DND-41 (cell line): ENCODE measurements at regions not wholly inside any gene's neighbourhood (a gene's known extent, or its start where the extent isn't known, plus 50 kb on each side); places are given as distances from the start of the nearest gene placed in this dataset.

ENCODE experiments used
- ATAC-seq: fragments of 200-7000 bp; cut with Tn5 transposase; 3 replicates; pipeline ENCODE4 v1.9.1; 2021; ENCODE audit warnings: low read depth; ENCODE audit not compliant: insufficient read depth
- DNase-seq: peaks from one replicate; pipeline ENCODE4 v3.0.0-alpha.2; 2020
- H2AFZ ChIP-seq: 2 replicates; pipeline ENCODE4 v1.6.0; 2012; ENCODE audit warnings: low read depth, low read length
- H3K27ac ChIP-seq: 2 replicates; pipeline ENCODE4 v1.5.1; 2012; ENCODE audit warnings: low read length, inconsistent platforms
- H3K27me3 ChIP-seq: fragments of 200-600 bp; sonication (generic); 2 replicates; pipeline ENCODE4 v1.6.0; 2012; ENCODE audit warnings: low read length, mild to moderate bottlenecking, inconsistent platforms; ENCODE audit not compliant: insufficient read depth, poor library complexity
- H3K36me3 ChIP-seq: 2 replicates; pipeline ENCODE4 v1.5.1; 2012; ENCODE audit warnings: low read length, inconsistent platforms; ENCODE audit not compliant: insufficient read depth
- H3K4me1 ChIP-seq: 2 replicates; pipeline ENCODE4 v1.5.1; 2012; ENCODE audit warnings: mild to moderate bottlenecking, low read length; ENCODE audit not compliant: insufficient read depth
- H3K4me2 ChIP-seq: 2 replicates; pipeline ENCODE4 v1.6.0; 2012; ENCODE audit warnings: mild to moderate bottlenecking, moderate library complexity, low read length, inconsistent platforms; ENCODE audit not compliant: insufficient read depth
- H3K4me3 ChIP-seq, 2 experiments: fragments of 200-600 bp in 1 of 2; shearing (Covaris generic) in 1 of 2; 2 replicates each; pipeline ENCODE4 v1.5.1; 2012 to 2016; ENCODE audit warnings: inconsistent platforms in 2 of 2, low read length in 2 of 2, mild to moderate bottlenecking in 2 of 2, low read depth in 1 of 2, moderate library complexity in 1 of 2
- H3K79me2 ChIP-seq: 2 replicates; pipeline ENCODE4 v1.6.0; 2012; ENCODE audit warnings: low read length, inconsistent platforms; ENCODE audit not compliant: insufficient read depth
- H3K9ac ChIP-seq: 2 replicates; pipeline ENCODE4 v1.6.0; 2012; ENCODE audit warnings: low read depth, mild to moderate bottlenecking, inconsistent platforms, low read length, moderate library complexity
- H3K9me3 ChIP-seq: 2 replicates; pipeline ENCODE4 v1.5.1; 2012; ENCODE audit warnings: low read length, moderate library complexity, mild to moderate bottlenecking, inconsistent platforms; ENCODE audit not compliant: insufficient read depth, severe bottlenecking
- H4K20me1 ChIP-seq: 2 replicates; pipeline ENCODE4 v1.6.0; 2012; ENCODE audit warnings: low read length; ENCODE audit not compliant: insufficient read depth
- EZH2 ChIP-seq: IDR thresholded peaks from 3 replicates; pipeline ENCODE4 v1.6.1; 2012; ENCODE audit warnings: borderline replicate concordance, low read depth, mild to moderate bottlenecking, moderate library complexity, low read length, inconsistent platforms; ENCODE audit not compliant: severe bottlenecking
- TF ChIP-seq, protein P1 (sequence below): IDR thresholded peaks from 2 replicates; pipeline ENCODE4 v1.5.1; 2012; ENCODE audit warnings: borderline replicate concordance, low read length, moderate library complexity, mild to moderate bottlenecking; ENCODE audit not compliant: poor library complexity, severe bottlenecking; ENCODE audit errors: extremely low read depth

- no peaks in the 10 kb centered on the region for H3K4me1 ChIP-seq
- no peaks in the 10 kb centered on the region for H4K20me1 ChIP-seq
- no peak overlapping the region for H3K4me3 ChIP-seq
- no peaks in the 10 kb centered on the region for H3K36me3 ChIP-seq
- H3K79me2 ChIP-seq = no peaks in the 10 kb centered on the region
- H2AFZ ChIP-seq = no peak overlapping the region
- no peak overlapping the region for H3K27ac ChIP-seq
- TF ChIP-seq, protein P1, sequence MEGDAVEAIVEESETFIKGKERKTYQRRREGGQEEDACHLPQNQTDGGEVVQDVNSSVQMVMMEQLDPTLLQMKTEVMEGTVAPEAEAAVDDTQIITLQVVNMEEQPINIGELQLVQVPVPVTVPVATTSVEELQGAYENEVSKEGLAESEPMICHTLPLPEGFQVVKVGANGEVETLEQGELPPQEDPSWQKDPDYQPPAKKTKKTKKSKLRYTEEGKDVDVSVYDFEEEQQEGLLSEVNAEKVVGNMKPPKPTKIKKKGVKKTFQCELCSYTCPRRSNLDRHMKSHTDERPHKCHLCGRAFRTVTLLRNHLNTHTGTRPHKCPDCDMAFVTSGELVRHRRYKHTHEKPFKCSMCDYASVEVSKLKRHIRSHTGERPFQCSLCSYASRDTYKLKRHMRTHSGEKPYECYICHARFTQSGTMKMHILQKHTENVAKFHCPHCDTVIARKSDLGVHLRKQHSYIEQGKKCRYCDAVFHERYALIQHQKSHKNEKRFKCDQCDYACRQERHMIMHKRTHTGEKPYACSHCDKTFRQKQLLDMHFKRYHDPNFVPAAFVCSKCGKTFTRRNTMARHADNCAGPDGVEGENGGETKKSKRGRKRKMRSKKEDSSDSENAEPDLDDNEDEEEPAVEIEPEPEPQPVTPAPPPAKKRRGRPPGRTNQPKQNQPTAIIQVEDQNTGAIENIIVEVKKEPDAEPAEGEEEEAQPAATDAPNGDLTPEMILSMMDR = no peak
- TF ChIP-seq EZH2 = no peak
- no peak overlapping the region for H3K9ac ChIP-seq
- no peak overlapping the region for H3K4me2 ChIP-seq
- H3K9me3 ChIP-seq = no peaks in the 10 kb centered on the region
- no peaks in the 10 kb centered on the region for H3K27me3 ChIP-seq
- no peak for ATAC-seq
- DNase-seq = no peak
These were observed 70.8 kb upstream of the SHISA3 start for GRCh38 chr4:42326524-42326923.

DNA sequence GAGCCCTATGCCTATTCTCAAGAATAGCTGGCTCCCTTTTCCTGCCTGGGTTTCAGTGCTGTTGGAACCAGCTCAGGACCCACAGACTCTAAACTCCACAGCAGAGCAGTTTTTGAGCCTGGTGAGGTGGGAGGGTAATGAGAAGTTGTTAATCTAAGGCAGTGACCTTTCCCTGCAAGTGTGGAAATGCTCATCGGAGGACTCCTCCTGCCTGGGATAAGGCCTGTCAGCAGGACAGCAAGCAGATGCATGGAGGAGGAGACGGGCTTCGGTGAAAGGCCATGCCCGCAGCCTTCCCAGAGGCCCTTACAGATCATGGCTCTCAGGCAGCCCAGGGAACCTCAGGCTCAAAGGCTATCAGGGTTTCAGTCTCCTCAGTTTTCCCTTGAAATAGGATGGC, 70.0 kb upstream of the SHISA3 start:
- Histone ChIP-seq H4K20me1 (no peaks in the 10 kb centered on the region), H2AFZ (no peak overlapping the region), H3K4me1 (no peaks in the 10 kb centered on the region), H3K27me3 (no peaks in the 10 kb centered on the region), H3K36me3 (no peaks in the 10 kb centered on the region), H3K4me3 (no peak overlapping the region), H3K9me3 (no peaks in the 10 kb centered on the region), H3K27ac (no peak overlapping the region), H3K9ac (no peak overlapping the region), H3K79me2 (no peaks in the 10 kb centered on the region), H3K4me2 (no peak overlapping the region)
- ATAC-seq = no peak
- no peak for DNase-seq
- TF ChIP-seq, protein P1 = no peak
- no peak for TF ChIP-seq EZH2

DNA sequence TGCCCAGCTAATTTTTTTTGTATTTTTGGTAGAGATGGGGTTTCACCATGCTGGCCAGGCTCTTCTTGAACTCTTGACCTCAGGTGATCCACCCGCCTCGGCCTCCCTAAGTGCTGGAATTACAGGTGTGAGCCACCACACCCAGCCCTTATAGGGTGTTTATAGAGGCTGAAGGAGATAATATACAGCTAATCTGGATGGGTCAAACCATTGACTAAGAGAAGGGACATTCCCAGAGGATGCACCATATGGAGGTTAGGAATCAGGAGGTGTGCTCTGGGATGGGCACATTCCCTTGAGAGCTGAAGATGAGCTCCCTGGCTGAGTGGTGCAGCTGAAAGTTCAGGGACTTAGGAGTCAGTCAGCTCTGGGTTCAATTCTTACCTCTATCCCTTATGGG, 68.3 kb upstream of the SHISA3 start:
- ATAC-seq (no peak), DNase-seq (no peak)
- Histone ChIP-seq H3K4me1 (no peaks in the 10 kb centered on the region), H3K36me3 (no peaks in the 10 kb centered on the region), H2AFZ (no peak overlapping the region), H3K27me3 (no peaks in the 10 kb centered on the region), H4K20me1 (no peaks in the 10 kb centered on the region), H3K79me2 (no peaks in the 10 kb centered on the region), H3K9me3 (no peaks in the 10 kb centered on the region), H3K9ac (no peak overlapping the region), H3K4me3 (no peak overlapping the region), H3K27ac (no peak overlapping the region), H3K4me2 (no peak overlapping the region)
- TF ChIP-seq, protein P1 = no peak
- TF ChIP-seq EZH2 = no peak

DNA sequence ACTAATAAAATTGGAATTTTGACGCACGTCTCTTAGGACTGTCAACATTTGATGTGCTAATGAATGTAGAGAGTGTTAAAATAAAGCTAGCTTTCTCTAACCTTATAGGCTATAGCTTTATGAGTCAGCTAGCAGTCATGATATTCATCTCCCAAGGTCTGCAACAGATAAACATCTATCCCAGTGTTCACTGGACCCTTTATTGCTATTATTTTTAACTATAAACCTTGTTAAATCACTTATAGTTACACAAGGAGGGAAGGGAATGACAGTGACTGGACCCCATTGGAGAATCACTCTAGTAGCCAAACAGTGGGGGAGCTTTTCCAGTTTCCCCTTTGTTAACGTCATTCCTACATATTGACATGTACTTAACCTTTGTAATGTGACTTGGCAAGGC, 67.9 kb upstream of the SHISA3 start:
- Histone ChIP-seq H3K27me3 (no peaks in the 10 kb centered on the region), H3K4me2 (no peak overlapping the region), H3K27ac (no peak overlapping the region), H2AFZ (no peak overlapping the region), H3K9me3 (no peaks in the 10 kb centered on the region), H3K36me3 (no peaks in the 10 kb centered on the region), H3K4me3 (no peak overlapping the region), H3K9ac (no peak overlapping the region), H3K4me1 (no peaks in the 10 kb centered on the region), H3K79me2 (no peaks in the 10 kb centered on the region), H4K20me1 (no peaks in the 10 kb centered on the region)
- DNase-seq (no peak), ATAC-seq (no peak)
- TF ChIP-seq, protein P1 = no peak
- TF ChIP-seq EZH2 = no peak
